ENCODE measurements at regions not wholly inside any gene's neighbourhood (a gene's known extent, or its start where the extent isn't known, plus 50 kb on each side); places are given as distances from the start of the nearest gene placed in this dataset.
"Not testable (repeated sequence)": the region's sequence is repeated elsewhere in the genome, so short reads cannot be mapped to it uniquely, and the experiment has no call there.

DNA sequence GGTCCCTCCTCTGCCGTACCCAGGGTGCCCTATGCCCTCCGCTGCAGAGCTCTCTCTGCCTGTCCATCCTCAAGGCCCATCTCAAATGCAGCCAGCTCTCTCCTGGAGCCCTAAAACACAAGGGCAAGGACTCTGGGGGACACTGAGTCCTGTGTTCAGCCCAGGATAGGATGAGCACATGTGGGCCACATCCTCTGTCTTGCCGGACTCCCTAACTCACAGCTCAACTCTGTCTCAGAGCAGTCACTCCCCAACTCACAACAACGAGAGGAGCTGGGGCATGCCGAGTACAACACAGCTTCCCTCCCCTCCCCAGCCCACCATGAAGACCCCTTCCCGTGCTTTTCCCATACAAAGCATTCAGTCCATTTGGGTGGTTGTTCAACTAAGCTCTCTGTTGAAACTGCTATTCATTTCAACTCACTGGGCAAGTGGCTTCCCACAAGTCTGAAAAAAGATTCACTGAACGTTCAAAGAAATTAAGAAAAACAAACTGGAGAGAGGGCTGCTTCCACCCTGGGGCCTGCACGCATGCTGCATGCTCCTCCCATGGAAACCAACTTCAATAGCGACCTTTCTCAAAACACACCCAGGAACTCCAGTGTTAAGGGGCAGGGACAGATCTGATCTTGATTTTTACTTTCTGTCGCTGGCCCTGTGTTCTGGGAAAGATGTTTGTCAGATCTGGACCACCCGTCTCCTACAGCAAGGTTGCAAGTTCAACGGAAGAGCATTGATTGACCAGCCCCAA lies 124.3 kb upstream of the IGF1R start:
- DNase-seq (ENCODE audit: low read depth in 3 of 3), result no peak

- DNase-seq (ENCODE audit: low read depth in 3 of 3), result no peak
Measured at GRCh38 chr15:98524838-98525660, 123.3 kb upstream of the IGF1R start.

- no peak for DNase-seq (ENCODE audit: low read depth in 3 of 3)
Measured at GRCh38 chr15:98525661-98526001, 122.7 kb upstream of the IGF1R start.

DNA sequence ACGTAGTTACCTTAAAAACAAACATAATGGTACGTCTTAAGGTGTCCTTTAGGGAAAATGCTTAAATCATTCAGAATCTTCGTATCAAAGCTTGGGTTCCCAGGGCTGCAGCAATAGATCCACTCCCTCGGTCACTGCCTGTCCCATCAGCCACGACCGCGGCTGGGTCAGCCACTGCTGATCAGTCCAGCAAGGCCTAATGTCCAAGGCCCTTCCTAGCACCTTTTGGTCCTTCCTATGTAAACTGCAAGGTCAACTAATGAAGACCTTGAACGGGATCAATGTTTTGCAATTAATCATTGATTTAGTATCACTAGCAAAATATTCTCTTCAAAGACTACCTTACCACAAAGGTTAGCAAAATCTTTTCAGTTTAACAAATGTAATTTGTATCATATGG lies 122.2 kb upstream of the IGF1R start:
- DNase-seq (ENCODE audit: low read depth in 3 of 3), result no peak

- no peak for DNase-seq (ENCODE audit: low read depth in 3 of 3)
Measured at GRCh38 chr15:98528046-98528725, 120.2 kb upstream of the IGF1R start.

GRCh38 chr15:98529205-98530145 lies 118.9 kb upstream of the IGF1R start:
- DNase-seq (ENCODE audit: low read depth in 3 of 3), result no peak

- peak in 1 of 3 donors; percentile 6 for DNase-seq (ENCODE audit: low read depth in 3 of 3)
Measured at GRCh38 chr15:98530570-98530969, 117.8 kb upstream of the IGF1R start.

GRCh38 chr15:98532063-98532462 lies 116.3 kb upstream of the IGF1R start:
- DNase-seq (ENCODE audit: low read depth in 3 of 3), result no peak

DNA sequence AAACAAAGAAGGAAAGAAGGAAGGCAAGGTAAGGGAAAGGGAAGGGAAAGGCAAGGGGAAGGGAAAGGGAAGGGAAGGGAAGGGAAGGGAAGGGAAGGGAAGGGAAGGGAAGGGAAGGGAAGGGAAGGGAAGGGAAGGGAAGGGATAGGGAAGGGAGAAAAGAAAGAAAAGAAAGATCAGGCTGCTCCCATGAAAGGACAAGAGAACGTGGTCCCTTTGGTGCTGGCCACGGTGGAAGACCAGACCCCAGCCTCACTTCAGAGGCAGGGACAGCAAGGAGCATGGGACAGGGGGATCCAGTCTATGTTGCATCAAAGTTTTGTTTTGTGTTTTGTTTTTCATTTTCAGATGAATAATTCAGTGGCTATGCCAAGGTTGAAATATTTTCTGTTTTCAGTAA lies 111.4 kb upstream of the IGF1R start:
- no peak for DNase-seq (ENCODE audit: low read depth in 3 of 3)

DNA sequence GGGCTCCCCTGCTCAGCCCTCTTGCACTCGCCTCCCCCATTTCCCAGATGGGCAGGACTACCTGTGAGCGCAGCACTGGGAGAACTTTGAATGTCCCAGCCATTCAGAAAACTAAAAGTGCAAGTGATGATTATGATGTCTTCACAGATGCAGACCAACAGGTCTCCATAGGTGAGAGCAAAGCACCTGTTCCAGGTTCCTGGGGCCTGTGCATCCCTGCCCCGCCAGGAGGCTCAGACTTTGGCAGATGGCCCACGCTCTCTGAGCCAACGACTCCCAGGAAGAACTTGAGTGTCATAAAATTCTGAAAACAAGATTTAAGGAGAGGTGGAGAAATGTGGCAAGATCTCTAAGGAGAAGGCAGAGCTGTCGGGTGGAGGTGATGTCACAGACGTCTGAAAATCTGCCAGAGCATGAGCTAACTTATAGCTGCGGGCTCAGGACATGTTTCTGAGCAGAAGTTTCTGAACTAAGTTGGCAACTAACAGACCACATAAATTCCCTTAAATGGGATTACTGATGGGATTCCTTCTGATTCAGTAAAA lies 110.8 kb upstream of the IGF1R start:
- no peak for DNase-seq (ENCODE audit: low read depth in 3 of 3)

DNA sequence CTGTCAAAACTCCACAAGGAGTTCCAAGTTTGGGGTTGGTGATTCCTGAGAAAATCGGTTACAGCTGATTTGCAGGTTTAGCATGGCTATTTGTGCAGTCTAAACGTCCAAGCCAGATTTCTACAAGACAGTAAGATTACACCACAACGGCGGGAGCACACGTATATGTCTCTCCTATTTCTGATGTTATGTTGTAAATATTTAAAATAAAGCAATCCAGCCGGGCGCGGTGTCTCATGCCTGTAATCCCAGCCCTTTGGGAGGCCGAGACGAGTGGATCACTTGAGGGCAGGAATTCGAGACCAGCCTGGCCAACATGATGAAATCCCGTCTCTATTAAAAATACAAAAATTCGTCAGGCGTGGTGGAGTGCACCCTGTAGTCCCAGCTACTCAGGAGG lies 106.8 kb upstream of the IGF1R start:
- DNase-seq (ENCODE audit: low read depth in 3 of 3), result no peak

- DNase-seq (ENCODE audit: low read depth in 3 of 3), result no peak
Measured at GRCh38 chr15:98543237-98543636, 105.1 kb upstream of the IGF1R start.

GRCh38 chr15:98546329-98546728 lies 102.0 kb upstream of the IGF1R start:
- no peak for DNase-seq (ENCODE audit: low read depth in 3 of 3)

- no peak for DNase-seq (ENCODE audit: low read depth in 3 of 3)
Measured at GRCh38 chr15:98547275-98547674, 101.1 kb upstream of the IGF1R start.

DNA sequence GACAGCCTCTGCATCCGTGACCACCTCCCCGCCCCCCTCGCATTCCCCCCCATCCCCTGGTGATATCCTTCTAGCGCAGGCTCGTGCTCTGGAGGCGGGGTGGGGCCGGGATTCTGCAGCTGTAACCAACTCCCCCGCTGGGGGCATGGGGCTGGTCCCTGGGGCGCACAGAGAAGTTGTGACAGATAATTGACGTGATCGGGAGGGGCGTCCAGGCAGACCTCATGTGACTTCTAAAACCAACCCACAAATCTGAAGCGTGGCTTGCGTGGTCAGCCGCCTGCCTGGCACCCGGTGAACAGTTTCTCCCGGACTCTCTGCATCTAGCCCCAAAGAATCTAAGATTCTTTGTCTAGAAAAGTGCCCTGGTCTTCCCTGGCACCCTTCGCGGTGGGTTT lies 100.6 kb upstream of the IGF1R start:
- DNase-seq (ENCODE audit: low read depth in 3 of 3), result peak in 1 of 3 donors; percentile 1

DNA sequence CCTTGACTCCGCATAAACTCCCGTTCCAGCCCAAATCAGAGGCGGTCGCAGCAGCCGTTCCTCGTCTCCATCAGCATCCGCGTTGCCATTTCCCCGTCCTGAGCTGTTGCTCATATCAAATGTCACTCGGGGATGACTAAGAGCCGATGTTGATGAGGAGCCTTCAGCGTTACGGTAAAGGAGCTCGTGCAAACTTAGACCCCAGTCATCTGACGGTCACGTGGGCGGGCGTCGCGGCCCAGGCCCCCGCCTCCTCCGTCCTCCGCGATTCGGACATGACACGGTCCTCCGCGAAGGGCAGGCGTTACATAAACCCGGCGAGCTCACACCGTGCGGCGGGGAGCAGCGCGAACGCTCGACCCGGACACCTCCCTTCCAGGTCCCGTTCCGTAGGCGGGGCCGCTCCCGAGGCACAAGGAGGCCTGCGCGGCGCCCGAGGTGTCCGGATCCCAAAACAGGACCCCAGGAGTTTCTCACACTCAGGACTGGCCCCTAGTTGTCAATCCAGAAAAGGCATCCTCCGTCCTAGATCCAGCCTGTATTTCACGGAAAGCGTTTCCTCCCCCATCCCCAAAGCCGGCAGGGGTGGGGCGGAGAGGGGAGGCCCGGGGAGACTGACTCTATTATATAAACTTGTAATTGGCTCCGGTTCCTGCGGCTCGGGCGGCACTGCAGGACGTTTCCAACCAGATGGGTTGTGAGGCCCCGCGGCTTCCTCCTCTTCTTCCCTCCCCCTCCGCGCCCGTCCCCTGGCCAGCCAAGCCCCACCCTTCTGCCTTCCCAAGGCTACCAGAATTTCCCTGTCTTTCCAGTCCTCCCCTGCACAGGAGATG lies 100.0 kb upstream of the IGF1R start:
- DNase-seq (ENCODE audit: low read depth in 3 of 3), result peak; percentile 25 to 50 (median 44)

- DNase-seq (ENCODE audit: low read depth in 3 of 3), result no peak
Measured at GRCh38 chr15:98549003-98549402, 99.3 kb upstream of the IGF1R start.

GRCh38 chr15:98549741-98550140 lies 98.6 kb upstream of the IGF1R start:
- DNase-seq (ENCODE audit: low read depth in 3 of 3), result no peak

DNA sequence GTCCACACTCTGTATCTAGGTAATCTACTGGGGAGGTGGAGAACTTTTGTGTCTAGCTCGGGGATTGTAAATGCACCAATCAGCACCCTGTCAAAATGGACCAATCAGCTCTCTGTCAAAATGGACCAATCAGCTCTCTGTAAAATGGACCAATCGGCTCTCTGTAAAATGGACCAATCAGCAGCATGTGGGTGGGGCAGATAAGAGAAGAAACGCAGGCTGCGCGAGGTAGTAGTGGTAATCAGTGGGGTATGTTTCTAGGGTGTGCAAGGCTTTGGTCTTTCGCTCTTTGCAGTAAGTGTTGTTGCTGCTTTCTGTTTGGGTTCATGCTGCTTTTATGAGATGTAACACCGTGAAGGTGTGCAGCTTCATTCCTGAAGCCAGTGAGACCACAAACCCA lies 98.0 kb upstream of the IGF1R start:
- not testable (repeated sequence) for DNase-seq (ENCODE audit: low read depth in 3 of 3)

DNA sequence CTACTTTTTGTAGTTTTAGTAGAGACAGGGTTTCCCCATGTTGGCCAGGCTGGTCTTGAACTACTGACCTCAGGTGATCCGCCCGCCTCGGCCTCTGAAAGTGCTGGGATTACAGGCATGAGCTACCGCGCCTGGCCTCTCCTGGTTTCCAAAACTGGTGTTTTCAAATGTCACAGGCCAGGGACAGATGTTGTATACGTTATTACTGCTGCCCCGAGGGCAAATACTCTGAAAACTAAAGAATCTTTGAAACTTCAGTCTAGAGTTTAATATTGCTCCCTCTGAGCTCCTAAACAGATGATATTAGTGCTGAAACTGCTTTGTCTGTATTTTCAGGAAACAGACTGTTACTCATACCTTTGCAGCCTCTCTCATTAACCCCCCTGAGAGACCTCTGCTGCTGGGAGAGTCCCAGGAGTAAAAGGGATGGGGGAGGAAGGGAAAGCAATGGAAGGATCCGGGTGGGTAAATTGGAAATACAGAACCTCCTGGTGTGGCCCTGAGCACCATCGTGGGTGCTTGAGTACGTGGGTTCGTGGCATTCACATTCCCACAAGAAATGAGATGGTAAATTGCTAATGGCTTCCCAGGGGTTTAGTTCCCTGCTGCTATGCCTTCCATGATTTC lies 96.3 kb upstream of the IGF1R start:
- no peak for DNase-seq (ENCODE audit: low read depth in 3 of 3)
